Keratinocyte (primary cell): ENCODE measurements at regions not wholly inside any gene's neighbourhood (a gene's known extent, or its start where the extent isn't known, plus 50 kb on each side); places are given as distances from the start of the nearest gene placed in this dataset.

Source experiments
- DNase-seq: peaks from one replicate; pipeline ENCODE4 v3.0.0-alpha.2; 2011; ENCODE audit warnings: low read depth, missing footprints, low spot score
- FAIRE-seq: peaks from 2 replicates; lab custom pipeline; 2011; peaks lifted over from hg19 to GRCh38; lab: Jason Lieb, UNC
- H2AFZ ChIP-seq: 2 replicates; pipeline ENCODE4 v1.6.0; 2012; ENCODE audit warnings: low read length, control low read depth, inconsistent platforms; ENCODE audit not compliant: control insufficient read depth
- H3K27ac ChIP-seq: 2 replicates; pipeline ENCODE4 v1.5.1; 2011; ENCODE audit warnings: low read length; ENCODE audit not compliant: control insufficient read depth, insufficient read depth
- H3K27me3 ChIP-seq: 3 replicates; pipeline ENCODE4 v1.6.0; 2011; ENCODE audit warnings: low read length; ENCODE audit not compliant: control insufficient read depth, insufficient read depth; ENCODE audit errors: extremely low read depth
- H3K36me3 ChIP-seq, 2 experiments: 2 replicates in 1 of 2; 3 replicates in 1 of 2; pipeline ENCODE4 v1.5.1; 2011; ENCODE audit warnings: low read length in 2 of 2, mild to moderate bottlenecking in 1 of 2; ENCODE audit not compliant: control insufficient read depth in 2 of 2, insufficient read depth in 2 of 2; ENCODE audit errors: extremely low read depth in 1 of 2
- H3K4me1 ChIP-seq: 3 replicates; pipeline ENCODE4 v1.5.1; 2011; ENCODE audit warnings: low read length; ENCODE audit not compliant: control insufficient read depth, insufficient read depth; ENCODE audit errors: extremely low read depth
- H3K4me2 ChIP-seq: 3 replicates; pipeline ENCODE4 v1.6.0; 2011; ENCODE audit warnings: low read depth, low read length; ENCODE audit not compliant: control insufficient read depth, insufficient read depth; ENCODE audit errors: extremely low read depth
- H3K4me3 ChIP-seq, 3 experiments: fragments of 200-600 bp in 1 of 3; sonication (generic) in 1 of 3; 2 replicates in 2 of 3; 3 replicates in 1 of 3; pipeline ENCODE4 v1.5.1; 2011 to 2016; ENCODE audit warnings: low read length in 3 of 3, mild to moderate bottlenecking in 3 of 3, control low read depth in 2 of 3, inconsistent platforms in 1 of 3, low read depth in 1 of 3, mixed read lengths in 1 of 3, mixed run types in 1 of 3, moderate library complexity in 1 of 3; ENCODE audit not compliant: control insufficient read depth in 2 of 3, insufficient read depth in 2 of 3; ENCODE audit errors: extremely low read depth in 1 of 3
- H3K79me2 ChIP-seq: 2 replicates; pipeline ENCODE4 v1.6.0; 2012; ENCODE audit warnings: low read length; ENCODE audit not compliant: control insufficient read depth, insufficient read depth
- H3K9ac ChIP-seq: 3 replicates; pipeline ENCODE4 v1.6.0; 2011; ENCODE audit warnings: low read length; ENCODE audit not compliant: control insufficient read depth, insufficient read depth; ENCODE audit errors: extremely low read depth
- H3K9me1 ChIP-seq: 3 replicates; pipeline ENCODE4 v1.6.0; 2011; ENCODE audit warnings: low read length; ENCODE audit not compliant: control insufficient read depth, insufficient read depth; ENCODE audit errors: extremely low read depth
- H3K9me3 ChIP-seq: 2 replicates; pipeline ENCODE4 v1.5.1; 2012; ENCODE audit warnings: low read depth, low read length; ENCODE audit not compliant: control insufficient read depth
- H4K20me1 ChIP-seq: 3 replicates; pipeline ENCODE4 v1.6.0; 2011; ENCODE audit warnings: low read length; ENCODE audit not compliant: control insufficient read depth, insufficient read depth; ENCODE audit errors: extremely low read depth
- CTCF ChIP-seq, 3 experiments: IDR thresholded peaks in 1 of 3; conservative IDR thresholded peaks in 1 of 3; optimal IDR thresholded peaks in 1 of 3; 2 replicates in 2 of 3; 3 replicates in 1 of 3; pipeline versions ENCODE3 to v1.5.1; 2011; ENCODE audit warnings: low read length in 3 of 3, mild to moderate bottlenecking in 3 of 3, moderate library complexity in 2 of 3, control low read depth in 1 of 3, inconsistent platforms in 1 of 3; ENCODE audit not compliant: insufficient read depth in 2 of 3; ENCODE audit errors: extremely low read depth in 1 of 3
- EZH2 ChIP-seq: IDR thresholded peaks from one replicate; pipeline ENCODE4 v1.6.1; 2012; ENCODE audit warnings: inconsistent platforms, mild to moderate bottlenecking, low read length, moderate library complexity
- dilution Hi-C: fragments of 300-500 bp; cut with MboI; formaldehyde crosslinking; loops from one replicate; pipeline ENCODE4 v1.7.0; 2020; ENCODE audit warnings: low sequenced_read_pairs; ENCODE audit not compliant: extremely low pct_ligation_motif_present

GRCh38 chr4:163815776-163816175 is 321.3 kb downstream of the TMA16 start:
- dilution Hi-C loops, result no loop called here
- Histone ChIP-seq H3K79me2 (no peaks in the 10 kb centered on the region), H3K9me1 (no peaks in the 10 kb centered on the region), H3K36me3 (no peaks in the 10 kb centered on the region), H3K4me3 (no peak overlapping the region), H4K20me1 (no peaks in the 10 kb centered on the region), H3K9me3 (no peaks in the 10 kb centered on the region), H3K4me1 (no peaks in the 10 kb centered on the region), H3K27me3 (no peaks in the 10 kb centered on the region), H3K27ac (no peak overlapping the region), H3K9ac (no peak overlapping the region), H2AFZ (no peak overlapping the region), H3K4me2 (no peak overlapping the region)
- TF ChIP-seq CTCF (optimal IDR thresholded peaks at IDR 0.05 in 1 of 3, IDR thresholded peaks at IDR 0.05 in 1 of 3, conservative IDR thresholded peaks at IDR 0.05 in 1 of 3; ENCODE audit: extremely low read depth in 1 of 3, insufficient read depth in 2 of 3, low read length in 3 of 3) (no peak), EZH2 (no peak)
- FAIRE-seq (no peak), DNase-seq (no peak)

GRCh38 chr4:163816494-163816893 is 322.0 kb downstream of the TMA16 start:
- Histone ChIP-seq H3K4me2 (no peak overlapping the region), H4K20me1 (no peaks in the 10 kb centered on the region), H3K4me3 (no peak overlapping the region), H3K9me1 (no peaks in the 10 kb centered on the region), H3K79me2 (no peaks in the 10 kb centered on the region), H3K36me3 (no peaks in the 10 kb centered on the region), H3K4me1 (no peaks in the 10 kb centered on the region), H3K9me3 (no peaks in the 10 kb centered on the region), H3K27me3 (no peaks in the 10 kb centered on the region), H3K9ac (no peak overlapping the region), H3K27ac (no peak overlapping the region), H2AFZ (no peak overlapping the region)
- dilution Hi-C loops, result no loop called here
- TF ChIP-seq EZH2 (no peak), CTCF (optimal IDR thresholded peaks at IDR 0.05 in 1 of 3, IDR thresholded peaks at IDR 0.05 in 1 of 3, conservative IDR thresholded peaks at IDR 0.05 in 1 of 3; ENCODE audit: extremely low read depth in 1 of 3, insufficient read depth in 2 of 3, low read length in 3 of 3) (no peak)
- FAIRE-seq, result no peak
- no peak for DNase-seq
